ENCODE measurements at regions not wholly inside any gene's neighbourhood (a gene's known extent, or its start where the extent isn't known, plus 50 kb on each side); places are given as distances from the start of the nearest gene placed in this dataset.

- Histone ChIP-seq H3K4me3 (no peak overlapping the region), H3K79me2 (ENCODE audit: low read depth) (no peaks in the 10 kb centered on the region), H3K4me2 (no peak overlapping the region), H2AFZ (no peak overlapping the region), H3K36me3 (ENCODE audit: low read depth) (no peaks in the 10 kb centered on the region), H3K27me3 (ENCODE audit: insufficient read depth, low read depth) (no peaks in the 10 kb centered on the region), H3K9me2 (ENCODE audit: insufficient read depth) (no peaks in the 10 kb centered on the region), H3K9me3 (ENCODE audit: insufficient read depth, low read depth) (peaks cover 23% of the 10 kb centered on the region), H3K27ac (no peak overlapping the region), H4K20me1 (ENCODE audit: insufficient read depth) (no peaks in the 10 kb centered on the region), H3K4me1 (replicated peaks; ENCODE audit: insufficient read depth) (no peaks in the 10 kb centered on the region), H3F3A (ENCODE audit: insufficient read depth, low read depth) (no peaks in the 10 kb centered on the region)
- TF ChIP-seq CTCF (conservative IDR thresholded peaks at IDR 0.05) (no peak), EZH2 (IDR thresholded peaks at IDR 0.05; ENCODE audit: low read depth) (no peak)
- no TSS peak for BruUV-seq (replicated peaks)
- ChIA-PET CTCF (no interaction called here), POLR2A (ENCODE audit: unreplicated experiment) (no interaction called here)
- intact Hi-C loops (cut with micrococcal nuclease; ENCODE audit: unreplicated experiment) = no loop called here
- DNase-seq = no peak
These were observed 151.2 kb upstream of the HS6ST1 start for GRCh38 chr2:128469875-128470274.

- no peak overlapping the region for H2AFZ ChIP-seq
These were observed 154.1 kb upstream of the HS6ST1 start for GRCh38 chr2:128472789-128473174.

GRCh38 chr2:128473175-128474035, 154.7 kb upstream of the HS6ST1 start:
- no peak for DNase-seq
- H3K9me3 ChIP-seq (ENCODE audit: insufficient read depth, low read depth) = peaks cover 23% of the 10 kb centered on the region
- BruUV-seq (replicated peaks) = no TSS peak
- H4K20me1 ChIP-seq (ENCODE audit: insufficient read depth) = no peaks in the 10 kb centered on the region
- ChIA-PET CTCF (no interaction called here), POLR2A (ENCODE audit: unreplicated experiment) (no interaction called here)
- H2AFZ ChIP-seq = no peak overlapping the region
- no peaks in the 10 kb centered on the region for H3K9me2 ChIP-seq (ENCODE audit: insufficient read depth)
- H3K27ac ChIP-seq = no peak overlapping the region
- H3K4me3 ChIP-seq = no peak overlapping the region
- H3K4me1 ChIP-seq (replicated peaks; ENCODE audit: insufficient read depth) = no peaks in the 10 kb centered on the region
- no peaks in the 10 kb centered on the region for H3K36me3 ChIP-seq (ENCODE audit: low read depth)
- H3K27me3 ChIP-seq (ENCODE audit: insufficient read depth, low read depth) = no peaks in the 10 kb centered on the region
- no peak overlapping the region for H3K4me2 ChIP-seq
- intact Hi-C loops (cut with micrococcal nuclease; ENCODE audit: unreplicated experiment) = no loop called here
- no peaks in the 10 kb centered on the region for H3F3A ChIP-seq (ENCODE audit: insufficient read depth, low read depth)
- no peak for TF ChIP-seq CTCF (conservative IDR thresholded peaks at IDR 0.05)
- H3K79me2 ChIP-seq (ENCODE audit: low read depth) = no peaks in the 10 kb centered on the region

More at GRCh38 chr2:128472789-128473174, 154.1 kb upstream of the HS6ST1 start:
- Histone ChIP-seq H3K9me3 (ENCODE audit: insufficient read depth, low read depth) (peaks cover 23% of the 10 kb centered on the region), H3K36me3 (ENCODE audit: low read depth) (no peaks in the 10 kb centered on the region), H3K27me3 (ENCODE audit: insufficient read depth, low read depth) (no peaks in the 10 kb centered on the region), H3K4me2 (no peak overlapping the region), H3K79me2 (ENCODE audit: low read depth) (no peaks in the 10 kb centered on the region), H3F3A (ENCODE audit: insufficient read depth, low read depth) (no peaks in the 10 kb centered on the region), H3K9me2 (ENCODE audit: insufficient read depth) (no peaks in the 10 kb centered on the region), H4K20me1 (ENCODE audit: insufficient read depth) (no peaks in the 10 kb centered on the region), H3K4me3 (no peak overlapping the region), H3K27ac (no peak overlapping the region), H3K4me1 (replicated peaks; ENCODE audit: insufficient read depth) (no peaks in the 10 kb centered on the region)
- DNase-seq = no peak
- ChIA-PET POLR2A (ENCODE audit: unreplicated experiment) (no interaction called here), CTCF (no interaction called here)
- no TSS peak for BruUV-seq (replicated peaks)
- TF ChIP-seq EZH2 (IDR thresholded peaks at IDR 0.05; ENCODE audit: low read depth) = no peak
- intact Hi-C loops (cut with micrococcal nuclease; ENCODE audit: unreplicated experiment) = no loop called here
